AG09319 (cell line): ENCODE measurements at regions not wholly inside any gene's neighbourhood (a gene's known extent, or its start where the extent isn't known, plus 50 kb on each side); places are given as distances from the start of the nearest gene placed in this dataset.
"Not testable (repeated sequence)": the region's sequence is repeated elsewhere in the genome, so short reads cannot be mapped to it uniquely, and the experiment has no call there.

Source experiments
- DNase-seq: peaks from one replicate; pipeline ENCODE4 v3.0.0-alpha.2; 2010; ENCODE audit warnings: low read depth; ENCODE audit errors: extremely low read depth
- TF ChIP-seq, protein P1 (sequence below): IDR thresholded peaks from 2 replicates; pipeline ENCODE4 v1.5.1; 2011; ENCODE audit warnings: low read depth, mild to moderate bottlenecking, inconsistent platforms, low read length, moderate library complexity

DNA sequence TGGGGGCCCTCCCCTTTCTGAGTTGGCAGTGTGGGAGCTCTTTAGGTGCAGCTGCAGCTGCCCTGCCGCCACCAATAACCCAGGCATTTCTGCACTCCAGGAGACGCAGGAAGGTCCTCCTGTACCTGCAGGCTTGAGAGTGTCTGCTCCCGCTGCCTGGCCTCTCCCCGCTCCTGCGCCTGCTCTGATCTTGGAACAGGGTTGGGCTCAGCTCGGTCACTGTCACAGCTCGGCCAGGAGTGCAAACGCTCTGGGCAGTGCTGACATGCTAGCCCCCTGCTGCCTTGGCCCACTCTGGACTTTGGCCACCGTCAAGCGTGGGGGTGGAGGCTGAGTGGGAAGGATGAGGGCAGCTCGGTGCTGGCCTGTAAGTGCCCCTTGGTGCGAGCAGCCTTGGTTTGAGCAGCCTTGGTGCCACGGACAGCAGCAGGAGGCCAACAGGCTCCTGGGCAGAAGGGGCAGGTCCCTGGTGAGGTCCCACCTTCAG, 738.1 kb upstream of the GJE1 start:
- no peak for DNase-seq
- TF ChIP-seq, protein P1, sequence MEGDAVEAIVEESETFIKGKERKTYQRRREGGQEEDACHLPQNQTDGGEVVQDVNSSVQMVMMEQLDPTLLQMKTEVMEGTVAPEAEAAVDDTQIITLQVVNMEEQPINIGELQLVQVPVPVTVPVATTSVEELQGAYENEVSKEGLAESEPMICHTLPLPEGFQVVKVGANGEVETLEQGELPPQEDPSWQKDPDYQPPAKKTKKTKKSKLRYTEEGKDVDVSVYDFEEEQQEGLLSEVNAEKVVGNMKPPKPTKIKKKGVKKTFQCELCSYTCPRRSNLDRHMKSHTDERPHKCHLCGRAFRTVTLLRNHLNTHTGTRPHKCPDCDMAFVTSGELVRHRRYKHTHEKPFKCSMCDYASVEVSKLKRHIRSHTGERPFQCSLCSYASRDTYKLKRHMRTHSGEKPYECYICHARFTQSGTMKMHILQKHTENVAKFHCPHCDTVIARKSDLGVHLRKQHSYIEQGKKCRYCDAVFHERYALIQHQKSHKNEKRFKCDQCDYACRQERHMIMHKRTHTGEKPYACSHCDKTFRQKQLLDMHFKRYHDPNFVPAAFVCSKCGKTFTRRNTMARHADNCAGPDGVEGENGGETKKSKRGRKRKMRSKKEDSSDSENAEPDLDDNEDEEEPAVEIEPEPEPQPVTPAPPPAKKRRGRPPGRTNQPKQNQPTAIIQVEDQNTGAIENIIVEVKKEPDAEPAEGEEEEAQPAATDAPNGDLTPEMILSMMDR = no peak

DNA sequence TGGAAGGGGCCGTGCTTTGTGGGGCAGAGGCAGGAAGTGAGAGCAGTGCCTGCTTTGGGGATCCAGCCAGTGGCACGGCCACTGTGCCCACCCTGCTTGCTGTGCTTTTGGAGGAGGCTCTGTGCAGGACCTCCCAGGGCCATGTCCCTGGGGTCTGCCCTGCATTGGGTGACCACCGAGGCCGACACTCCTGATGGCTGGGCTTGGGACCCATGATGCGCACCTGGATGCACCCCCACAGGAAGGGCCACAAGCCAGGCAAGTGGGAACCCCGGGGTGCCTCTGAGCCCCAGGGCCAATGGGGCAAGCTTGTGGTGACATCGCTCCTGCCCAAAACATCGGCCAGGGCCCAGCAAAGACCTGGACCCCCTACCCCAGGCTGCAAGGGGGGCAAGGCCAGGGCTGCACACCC, 738.6 kb upstream of the GJE1 start:
- no peak for DNase-seq
- TF ChIP-seq, protein P1 = no peak

DNA sequence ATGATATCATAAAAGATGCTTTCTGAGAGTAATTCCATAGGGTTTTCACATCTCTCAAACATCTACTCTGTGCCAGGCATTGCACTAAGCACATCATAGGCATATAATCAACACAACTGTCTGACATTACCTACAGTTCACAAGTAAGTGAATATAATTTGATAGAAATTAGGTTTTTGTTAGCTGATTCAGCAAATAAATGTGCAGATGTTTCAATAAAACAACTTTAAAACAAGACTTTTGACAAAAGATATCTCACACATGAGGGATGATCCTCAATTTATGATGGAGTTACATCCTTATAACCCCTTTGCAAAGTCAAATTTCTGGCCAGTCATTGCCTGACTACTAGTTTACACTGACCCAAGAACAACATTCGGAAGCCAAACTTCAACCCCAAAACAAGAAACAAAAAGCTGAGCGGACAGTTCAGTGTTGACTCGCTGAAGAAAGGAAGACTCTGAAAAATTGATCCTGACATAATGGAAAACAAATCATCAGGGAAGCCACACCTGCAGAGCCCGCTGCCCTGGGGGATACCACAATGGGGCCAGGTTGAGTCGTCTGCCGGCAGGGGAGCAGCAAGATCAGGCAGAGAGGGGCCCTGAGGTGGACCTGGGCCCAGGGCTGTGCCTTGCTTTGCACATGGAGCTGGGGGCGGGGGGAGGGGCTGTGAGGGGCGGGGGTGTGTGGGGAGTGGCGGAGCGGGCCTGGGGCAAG, 739.2 kb upstream of the GJE1 start:
- DNase-seq = no peak

DNA sequence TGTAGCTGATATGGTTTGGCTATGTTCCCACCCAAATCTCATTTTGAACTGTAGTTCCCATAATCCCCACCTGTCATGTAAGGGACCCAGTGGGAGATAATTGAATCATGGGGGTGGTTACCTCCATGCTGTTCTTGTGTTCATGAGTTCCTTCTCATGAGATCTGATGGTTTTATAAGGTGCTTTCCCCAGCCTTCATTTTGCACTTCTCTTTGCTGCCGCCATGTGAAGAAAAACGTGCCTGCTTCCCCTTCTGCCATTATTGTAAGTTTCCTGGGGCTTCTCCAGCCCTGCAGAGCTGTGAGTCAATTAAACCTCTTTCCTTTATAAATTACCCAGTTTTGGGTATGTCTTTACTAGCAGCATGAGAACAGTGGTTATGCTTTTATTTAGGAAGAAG, 741.6 kb upstream of the GJE1 start:
- DNase-seq = not testable (repeated sequence)

More for the DNA sequence above, 739.2 kb upstream of the GJE1 start:
- TF ChIP-seq, protein P1 = no peak

DNA sequence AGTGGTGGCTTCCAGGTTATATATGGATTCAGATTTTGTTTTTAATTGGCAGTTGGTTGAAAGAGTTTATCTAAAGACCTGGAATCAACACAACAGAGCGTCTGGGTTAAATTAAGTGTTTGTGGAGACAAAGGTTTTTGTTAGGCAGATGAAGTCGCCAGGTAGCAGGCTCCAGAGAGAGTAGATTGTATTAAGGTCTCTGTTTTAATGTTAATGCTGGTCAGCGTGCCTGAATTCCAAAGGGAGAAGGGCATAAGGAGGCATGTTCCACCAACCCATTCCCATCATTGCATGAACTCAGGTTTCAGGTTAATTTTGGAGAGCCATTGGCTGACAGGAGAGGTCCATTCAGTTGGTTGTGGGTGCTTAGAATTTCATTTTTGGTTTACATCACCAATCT, 744.1 kb upstream of the GJE1 start:
- DNase-seq = no peak

DNA sequence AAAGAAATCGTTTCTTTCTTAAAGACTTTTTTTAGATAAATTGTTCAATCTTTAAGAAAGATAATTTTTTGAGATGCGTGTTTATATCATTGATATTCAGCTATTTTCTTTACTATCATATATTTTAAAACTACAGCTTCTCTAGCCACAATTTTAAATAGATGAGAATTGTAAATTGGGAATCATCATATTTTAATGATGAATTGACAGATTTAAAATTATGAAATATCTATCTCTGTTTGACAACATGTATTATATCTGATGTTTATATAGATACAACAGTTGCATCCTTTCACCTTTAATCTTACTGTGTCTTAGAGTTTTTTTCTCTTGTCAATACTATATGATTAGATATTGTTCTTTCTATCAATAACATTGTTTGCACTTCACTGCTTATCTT, 762.3 kb upstream of the GJE1 start:
- DNase-seq = no peak
- TF ChIP-seq, protein P1 = no peak

More for the DNA sequence above, 744.1 kb upstream of the GJE1 start:
- TF ChIP-seq, protein P1 = no peak

DNA sequence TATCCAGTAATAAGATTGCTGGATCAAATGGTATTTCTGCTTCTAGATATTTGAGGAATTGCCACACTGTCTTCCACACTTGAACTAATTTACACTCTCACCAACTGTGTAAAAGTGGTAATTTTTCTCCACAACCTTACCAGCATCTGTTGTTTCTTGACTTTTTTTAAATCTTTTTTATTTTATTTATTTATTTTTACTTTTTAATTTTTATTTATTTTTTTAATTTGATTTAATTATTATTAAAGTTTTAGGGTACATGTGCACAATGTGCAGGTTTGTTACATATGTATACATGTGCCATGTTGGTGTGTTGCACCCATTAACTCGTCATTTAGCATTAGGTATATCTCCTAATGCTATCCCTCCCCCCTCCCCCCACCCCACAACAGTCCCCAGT, 765.9 kb upstream of the GJE1 start:
- not testable (repeated sequence) for DNase-seq

DNA sequence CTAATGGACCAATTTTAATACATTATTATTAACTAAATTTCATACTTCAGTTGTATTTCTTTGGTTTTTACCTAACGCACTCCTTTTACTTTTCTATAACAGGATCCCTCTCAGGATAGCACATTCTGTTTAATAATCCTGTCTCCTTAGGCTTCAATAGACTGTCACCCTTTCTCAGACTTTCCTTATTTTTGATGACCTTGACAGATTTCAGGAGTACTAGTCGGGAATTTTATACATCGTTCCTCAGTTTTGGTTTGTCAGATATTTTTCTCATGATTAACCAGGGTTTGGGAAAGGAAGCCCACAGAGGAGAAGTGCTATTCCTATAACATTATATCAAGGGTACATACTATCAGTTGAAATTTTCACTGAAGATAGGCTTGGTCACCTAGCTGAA, 768.0 kb upstream of the GJE1 start:
- TF ChIP-seq, protein P1 = no peak
- no peak for DNase-seq
